Cardiac fibroblast (primary cell): ENCODE measurements at regions not wholly inside any gene's neighbourhood (a gene's known extent, or its start where the extent isn't known, plus 50 kb on each side); places are given as distances from the start of the nearest gene placed in this dataset.

Experiments used
- DNase-seq, 2 donors: peaks; one replicate each; pipeline versions ENCODE4 v3.0.0 to v3.0.0-alpha.2; 2010; ENCODE audit warnings: low read depth in 2 of 2
- H3K4me3 ChIP-seq, 2 donors: replicated peaks in 1 of 2; 1 replicate in 1 of 2; 2 replicates in 1 of 2; pipeline ENCODE4 v1.5.1; 2011; ENCODE audit warnings: low read depth in 2 of 2, low read length in 2 of 2, mild to moderate bottlenecking in 2 of 2, moderate library complexity in 1 of 2
- TF ChIP-seq, protein P1 (sequence below): IDR thresholded peaks from one replicate; pipeline ENCODE4 v1.5.1; 2011; ENCODE audit warnings: low read depth, mild to moderate bottlenecking, low read length, inconsistent platforms

DNA sequence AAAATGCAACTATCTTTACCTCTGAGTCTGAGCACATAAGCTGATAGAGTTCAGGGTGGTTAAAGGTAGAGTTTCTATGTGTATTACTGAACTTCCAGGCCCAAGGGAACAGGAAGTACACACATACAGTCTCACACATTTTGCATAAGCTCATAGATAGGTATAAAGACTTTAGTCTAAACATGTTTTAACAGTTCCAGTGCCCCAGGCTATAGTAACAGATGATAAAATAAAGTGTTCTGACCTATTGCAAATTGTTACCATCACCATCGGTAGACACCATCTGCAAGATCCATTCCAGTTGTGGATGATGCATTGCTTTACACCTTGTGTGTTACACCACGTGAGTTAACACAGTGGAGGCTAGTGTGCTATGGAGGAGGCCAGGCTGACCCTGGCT, 95.8 kb downstream of the TMEM174 start:
- no peak overlapping the region for H3K4me3 ChIP-seq
- DNase-seq, result no peak
- TF ChIP-seq, protein P1, sequence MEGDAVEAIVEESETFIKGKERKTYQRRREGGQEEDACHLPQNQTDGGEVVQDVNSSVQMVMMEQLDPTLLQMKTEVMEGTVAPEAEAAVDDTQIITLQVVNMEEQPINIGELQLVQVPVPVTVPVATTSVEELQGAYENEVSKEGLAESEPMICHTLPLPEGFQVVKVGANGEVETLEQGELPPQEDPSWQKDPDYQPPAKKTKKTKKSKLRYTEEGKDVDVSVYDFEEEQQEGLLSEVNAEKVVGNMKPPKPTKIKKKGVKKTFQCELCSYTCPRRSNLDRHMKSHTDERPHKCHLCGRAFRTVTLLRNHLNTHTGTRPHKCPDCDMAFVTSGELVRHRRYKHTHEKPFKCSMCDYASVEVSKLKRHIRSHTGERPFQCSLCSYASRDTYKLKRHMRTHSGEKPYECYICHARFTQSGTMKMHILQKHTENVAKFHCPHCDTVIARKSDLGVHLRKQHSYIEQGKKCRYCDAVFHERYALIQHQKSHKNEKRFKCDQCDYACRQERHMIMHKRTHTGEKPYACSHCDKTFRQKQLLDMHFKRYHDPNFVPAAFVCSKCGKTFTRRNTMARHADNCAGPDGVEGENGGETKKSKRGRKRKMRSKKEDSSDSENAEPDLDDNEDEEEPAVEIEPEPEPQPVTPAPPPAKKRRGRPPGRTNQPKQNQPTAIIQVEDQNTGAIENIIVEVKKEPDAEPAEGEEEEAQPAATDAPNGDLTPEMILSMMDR, result no peak

DNA sequence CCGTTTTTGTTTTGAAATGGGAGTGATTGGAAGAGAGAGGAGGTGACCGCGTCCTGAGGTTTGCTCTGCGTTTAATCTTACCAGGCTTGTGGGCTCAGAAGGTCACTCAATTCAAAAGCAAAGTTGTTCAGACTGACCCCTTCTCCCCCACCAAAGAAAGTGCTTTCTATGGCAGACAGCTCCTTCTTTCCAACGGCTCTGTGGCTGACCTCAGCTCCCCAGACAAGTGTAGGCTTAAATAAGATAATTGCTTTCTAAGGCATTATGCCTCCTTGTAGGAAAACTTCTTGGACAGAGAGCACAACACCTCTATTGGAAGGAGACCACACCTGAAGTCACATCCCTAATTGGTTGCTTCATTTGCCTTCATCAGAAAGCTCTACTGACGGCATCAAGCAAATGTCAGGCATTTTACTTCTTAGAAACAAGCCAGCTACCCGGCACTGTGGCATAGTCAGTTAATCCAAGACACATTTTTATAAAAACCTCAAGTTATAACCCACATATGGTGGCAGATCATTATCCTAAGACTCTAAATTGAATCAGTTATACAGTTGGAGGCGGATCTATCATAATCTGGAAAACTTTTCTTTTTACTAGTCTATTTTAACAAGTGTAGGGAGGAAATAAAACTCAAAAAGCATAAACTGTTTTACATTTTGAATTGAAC, 94.9 kb downstream of the TMEM174 start:
- no peak overlapping the region for H3K4me3 ChIP-seq
- TF ChIP-seq, protein P1, result no peak
- no peak for DNase-seq

- H3K4me3 ChIP-seq, result no peak overlapping the region
- DNase-seq, result no peak
- TF ChIP-seq, protein P1, result no peak
Observed at GRCh38 chr5:73266925-73267765, 94.2 kb downstream of the TMEM174 start.

DNA sequence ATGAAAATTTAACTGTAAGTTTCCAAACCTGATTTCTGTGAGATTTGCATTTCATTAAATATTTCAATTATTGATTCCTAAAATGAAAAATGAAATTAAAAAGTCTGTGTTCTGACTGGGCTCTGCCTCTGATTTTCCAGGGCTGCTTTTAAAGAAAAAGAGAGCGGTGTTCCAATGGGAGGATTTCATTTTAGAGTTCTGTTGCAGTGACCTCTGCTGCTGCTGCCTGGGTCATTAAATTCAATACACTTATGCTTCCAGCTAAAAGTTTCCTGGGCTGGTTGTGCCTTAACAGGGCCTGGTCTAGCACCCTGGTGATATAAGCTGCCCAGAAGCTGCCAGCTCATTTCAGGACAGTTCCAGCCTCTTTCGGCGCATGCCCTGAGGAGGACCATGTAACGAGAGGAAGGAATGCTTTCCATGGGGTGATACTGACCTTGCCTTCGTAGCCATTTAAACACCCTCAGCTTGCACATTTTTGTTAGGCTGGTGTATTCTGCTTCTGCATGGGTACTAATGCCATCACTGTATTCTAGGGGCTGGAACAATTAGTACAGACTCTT, 93.3 kb downstream of the TMEM174 start:
- no peak overlapping the region for H3K4me3 ChIP-seq
- no peak for DNase-seq
- TF ChIP-seq, protein P1, result no peak

DNA sequence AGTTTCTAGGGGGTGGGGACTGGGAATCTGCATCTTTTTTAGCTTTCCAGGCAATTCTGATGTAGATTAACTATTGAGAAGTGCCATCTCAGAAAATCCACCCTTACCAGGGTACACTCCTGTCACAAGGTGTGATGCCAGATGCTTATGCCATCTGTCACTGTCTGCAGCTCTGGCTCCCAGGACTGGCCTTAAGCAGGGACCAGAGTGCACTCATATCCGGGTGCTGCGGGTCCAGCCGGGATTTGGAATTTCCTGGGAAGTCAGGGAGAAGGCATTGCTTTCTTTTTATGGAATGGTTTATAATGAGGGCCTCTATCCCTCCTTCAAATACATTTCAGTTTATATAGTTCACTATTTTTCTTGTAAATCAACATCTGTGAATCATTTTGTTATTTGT, 92.6 kb downstream of the TMEM174 start:
- TF ChIP-seq, protein P1, result no peak
- DNase-seq, result no peak
- no peak overlapping the region for H3K4me3 ChIP-seq

- no peak for DNase-seq
- no peak overlapping the region for H3K4me3 ChIP-seq
- TF ChIP-seq, protein P1, result no peak
Observed at GRCh38 chr5:73264631-73265030, 91.6 kb downstream of the TMEM174 start.
